Esophagus squamous epithelium (tissue), 5 donors: ENCODE measurements at regions not wholly inside any gene's neighbourhood (a gene's known extent, or its start where the extent isn't known, plus 50 kb on each side); places are given as distances from the start of the nearest gene placed in this dataset.

Source experiments
- DNase-seq: peaks from one replicate; lab custom pipeline; 2025; lab: John Stamatoyannopoulos, UW
- H3K27ac ChIP-seq, 4 donors: fragments of 200-600 bp; sonication (generic); one replicate each; pipeline ENCODE4 v1.5.1; 2016 to 2019; ENCODE audit warnings: mild to moderate bottlenecking in 1 of 4
- H3K27me3 ChIP-seq, 4 donors: fragments of 200-600 bp; sonication (generic); 1 replicate in 3 of 4; 2 replicates in 1 of 4; pipeline versions ENCODE4 v1.5.1 to v1.6.0; 2017 to 2021; ENCODE audit warnings: antibody characterized with exemption in 1 of 4
- H3K36me3 ChIP-seq, 3 donors: fragments of 200-600 bp; sonication (generic); one replicate each; pipeline ENCODE4 v1.5.1; 2016 to 2019
- H3K4me1 ChIP-seq, 3 donors: fragments of 200-600 bp; sonication (generic); one replicate each; pipeline ENCODE4 v1.5.1; 2017 to 2019
- H3K4me3 ChIP-seq, 4 donors: fragments of 200-600 bp; sonication (generic); 1 replicate in 3 of 4; 2 replicates in 1 of 4; pipeline ENCODE4 v1.5.1; 2016 to 2019; ENCODE audit warnings: mild to moderate bottlenecking in 2 of 4, moderate library complexity in 1 of 4
- H3K9me3 ChIP-seq, 3 donors: fragments of 200-600 bp; sonication (generic); one replicate each; pipeline ENCODE4 v1.5.1; 2016 to 2019
- POLR2A ChIP-seq, 4 donors: fragments of 450-650 bp; IDR thresholded peaks; one replicate each; pipeline ENCODE4 v1.6.1; 2017; ENCODE audit warnings: antibody characterized with exemption in 4 of 4, mild to moderate bottlenecking in 4 of 4, moderate library complexity in 3 of 4
- WGBS, 2 donors: methylation state at CpG; one replicate each; pipeline ENCODE4 v1.1.5; 2018; 5-methylcytosine and 5-hydroxymethylcytosine counted together
- intact Hi-C: fragments of 100-400 bp; cut with DNase I; formaldehyde crosslinking; loops from one replicate; pipeline ENCODE4 v1.15.0; 2022
- TF ChIP-seq, protein P1 (sequence below), 6 experiments: fragments of 450-650 bp in 4 of 6; fragments of 200-600 bp in 2 of 6; sonication (generic) in 2 of 6; IDR thresholded peaks; one replicate each; pipeline ENCODE4 v1.5.1; 2016 to 2019; ENCODE audit warnings: antibody characterized with exemption in 6 of 6, mild to moderate bottlenecking in 4 of 6, moderate library complexity in 4 of 6
- donor health status: DM: yes; HTN: yes; CAD: no.

DNA sequence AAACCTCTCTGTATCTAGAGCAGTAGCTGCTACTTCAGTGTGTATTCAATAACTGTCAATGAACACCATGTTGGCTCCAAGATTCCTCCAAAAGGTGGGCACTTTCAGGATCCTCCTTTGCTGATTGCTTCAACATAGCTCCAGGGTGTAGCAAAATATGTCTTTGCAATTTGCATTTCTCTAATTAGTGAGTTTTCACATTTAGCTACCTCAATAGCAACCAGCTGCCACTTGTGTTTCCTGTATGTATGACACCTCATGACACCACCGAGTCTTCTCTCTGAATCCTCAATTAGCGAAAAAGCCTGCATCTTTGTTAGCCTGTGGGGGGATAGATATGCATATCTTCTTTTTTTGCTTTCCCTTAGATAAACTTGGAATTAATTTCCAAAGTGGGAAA lies 898.3 kb upstream of the FAT3 start:
- Histone ChIP-seq H3K27me3 (no peaks in the 10 kb centered on the region), H3K36me3 (no peaks in the 10 kb centered on the region), H3K4me3 (no peak overlapping the region), H3K9me3 (peaks cover 0 to 9% (median 4%) of the 10 kb centered on the region in 3 donors), H3K4me1 (no peaks in the 10 kb centered on the region), H3K27ac (no peak overlapping the region)
- 67 to 75% methylated on average over 2 of the region's 2 CpGs for WGBS, 2 donors
- DNase-seq: no peak
- intact Hi-C loops: no loop called here
- no peak for TF ChIP-seq POLR2A (IDR thresholded peaks at IDR 0.05)
- TF ChIP-seq, protein P1, sequence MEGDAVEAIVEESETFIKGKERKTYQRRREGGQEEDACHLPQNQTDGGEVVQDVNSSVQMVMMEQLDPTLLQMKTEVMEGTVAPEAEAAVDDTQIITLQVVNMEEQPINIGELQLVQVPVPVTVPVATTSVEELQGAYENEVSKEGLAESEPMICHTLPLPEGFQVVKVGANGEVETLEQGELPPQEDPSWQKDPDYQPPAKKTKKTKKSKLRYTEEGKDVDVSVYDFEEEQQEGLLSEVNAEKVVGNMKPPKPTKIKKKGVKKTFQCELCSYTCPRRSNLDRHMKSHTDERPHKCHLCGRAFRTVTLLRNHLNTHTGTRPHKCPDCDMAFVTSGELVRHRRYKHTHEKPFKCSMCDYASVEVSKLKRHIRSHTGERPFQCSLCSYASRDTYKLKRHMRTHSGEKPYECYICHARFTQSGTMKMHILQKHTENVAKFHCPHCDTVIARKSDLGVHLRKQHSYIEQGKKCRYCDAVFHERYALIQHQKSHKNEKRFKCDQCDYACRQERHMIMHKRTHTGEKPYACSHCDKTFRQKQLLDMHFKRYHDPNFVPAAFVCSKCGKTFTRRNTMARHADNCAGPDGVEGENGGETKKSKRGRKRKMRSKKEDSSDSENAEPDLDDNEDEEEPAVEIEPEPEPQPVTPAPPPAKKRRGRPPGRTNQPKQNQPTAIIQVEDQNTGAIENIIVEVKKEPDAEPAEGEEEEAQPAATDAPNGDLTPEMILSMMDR (IDR thresholded peaks at IDR 0.05): no peak

DNA sequence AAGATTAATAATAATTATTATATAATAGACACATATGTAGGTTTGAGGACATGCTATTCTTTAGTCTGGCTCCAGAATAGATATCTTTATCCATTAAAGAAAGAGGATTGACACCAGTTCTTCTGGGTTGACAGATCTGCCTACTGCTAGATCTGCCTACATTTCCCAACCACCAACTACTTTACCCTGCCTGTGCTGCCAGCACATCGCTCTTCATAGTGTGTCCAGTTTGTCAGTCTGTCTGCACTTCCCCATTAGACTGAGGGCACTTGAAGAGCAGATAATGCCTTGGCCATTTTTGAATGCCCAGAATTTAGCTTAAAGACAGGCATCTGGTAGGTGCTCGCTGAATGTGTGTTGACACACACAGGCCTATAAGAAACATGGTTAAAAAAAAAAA lies 910.1 kb upstream of the FAT3 start:
- DNase-seq: no peak
- H3K27me3 ChIP-seq: no peaks in the 10 kb centered on the region
- no peak overlapping the region for H3K4me3 ChIP-seq
- 65 to 82% methylated on average over 2 of the region's 2 CpGs for WGBS, 2 donors
- no peaks in the 10 kb centered on the region for H3K4me1 ChIP-seq
- H3K36me3 ChIP-seq: no peaks in the 10 kb centered on the region
- TF ChIP-seq, protein P1 (IDR thresholded peaks at IDR 0.05): no peak
- TF ChIP-seq POLR2A (IDR thresholded peaks at IDR 0.05): no peak
- no peaks in the 10 kb centered on the region for H3K9me3 ChIP-seq
- intact Hi-C loops: no loop called here
- no peak overlapping the region for H3K27ac ChIP-seq

- H3K4me1 ChIP-seq: no peaks in the 10 kb centered on the region
- no peak overlapping the region for H3K27ac ChIP-seq
- TF ChIP-seq POLR2A (IDR thresholded peaks at IDR 0.05): no peak
- TF ChIP-seq, protein P1 (IDR thresholded peaks at IDR 0.05): no peak
- intact Hi-C loops: no loop called here
- H3K4me3 ChIP-seq: no peak overlapping the region
- H3K9me3 ChIP-seq: no peaks in the 10 kb centered on the region
- no peaks in the 10 kb centered on the region for H3K36me3 ChIP-seq
- no peaks in the 10 kb centered on the region for H3K27me3 ChIP-seq
- DNase-seq: no peak
- WGBS, 2 donors: 37 to 61% methylated on average over 2 of the region's 2 CpGs
Measured at GRCh38 chr11:91312541-91312940, 912.1 kb upstream of the FAT3 start.

DNA sequence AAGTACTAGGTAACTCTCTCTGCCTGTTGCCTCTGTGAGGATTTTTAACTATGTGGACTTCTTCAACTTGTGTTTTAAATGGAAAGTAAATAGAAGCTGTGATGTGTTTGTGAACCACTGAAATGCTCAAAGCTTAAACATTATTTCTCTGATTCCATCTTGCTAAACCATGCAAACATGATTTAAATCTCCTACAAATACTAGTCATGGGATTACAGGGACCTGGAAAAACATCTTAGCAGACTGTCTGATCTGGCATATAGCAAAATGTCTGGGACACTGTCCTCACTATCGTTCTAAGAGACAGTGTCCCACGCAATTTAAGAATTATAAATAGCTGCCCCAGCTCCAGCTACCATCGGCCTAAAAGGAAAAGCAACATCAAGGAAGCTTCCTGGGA lies 914.5 kb upstream of the FAT3 start:
- no peak for DNase-seq
- WGBS, 2 donors: 55 to 69% methylated on average over 3 of the region's 3 CpGs
- Histone ChIP-seq H3K27me3 (no peaks in the 10 kb centered on the region), H3K27ac (no peak overlapping the region), H3K4me3 (no peak overlapping the region), H3K4me1 (no peaks in the 10 kb centered on the region), H3K9me3 (no peaks in the 10 kb centered on the region), H3K36me3 (no peaks in the 10 kb centered on the region)
- intact Hi-C loops: no loop called here
- no peak for TF ChIP-seq POLR2A (IDR thresholded peaks at IDR 0.05)
- TF ChIP-seq, protein P1 (IDR thresholded peaks at IDR 0.05): no peak

DNA sequence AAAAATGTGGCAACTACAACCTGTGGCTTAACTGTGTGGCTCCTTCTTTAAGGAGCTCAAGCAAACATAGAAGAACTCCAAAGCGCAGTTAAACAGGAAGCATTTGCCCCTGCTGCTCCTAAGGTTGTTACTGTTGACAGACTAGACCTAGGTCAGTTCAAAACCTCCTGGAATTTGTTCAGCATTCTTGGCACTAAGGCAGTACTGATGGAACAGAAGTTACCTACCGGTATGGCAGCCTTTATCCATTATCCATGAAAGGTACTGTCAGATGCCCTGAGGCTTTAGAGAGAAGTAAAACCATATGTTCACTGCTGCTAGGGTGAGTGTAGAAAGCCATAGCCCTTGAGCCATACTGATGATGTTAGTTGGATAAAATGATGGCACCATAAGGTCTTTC lies 916.5 kb upstream of the FAT3 start:
- intact Hi-C loops: no loop called here
- Histone ChIP-seq H3K27ac (no peak overlapping the region), H3K4me3 (no peak overlapping the region), H3K27me3 (no peaks in the 10 kb centered on the region), H3K36me3 (no peaks in the 10 kb centered on the region), H3K9me3 (no peaks in the 10 kb centered on the region), H3K4me1 (no peaks in the 10 kb centered on the region)
- WGBS, 2 donors: 30 to 38% methylated on average over 2 of the region's 2 CpGs
- TF ChIP-seq POLR2A (IDR thresholded peaks at IDR 0.05): no peak
- TF ChIP-seq, protein P1 (IDR thresholded peaks at IDR 0.05): no peak
- no peak for DNase-seq
